ENCODE measurements at regions not wholly inside any gene's neighbourhood (a gene's known extent, or its start where the extent isn't known, plus 50 kb on each side); places are given as distances from the start of the nearest gene placed in this dataset.

GRCh38 chr6:137781639-137782038 lies 85.4 kb upstream of the TNFAIP3 start:
- no peak for DNase-seq (ENCODE audit: low spot score)
- TF ChIP-seq CTCF (IDR thresholded peaks at IDR 0.05; ENCODE audit: extremely low read depth, missing control alignments), result no peak

GRCh38 chr6:137782166-137783039 lies 84.7 kb upstream of the TNFAIP3 start:
- TF ChIP-seq CTCF (IDR thresholded peaks at IDR 0.05; ENCODE audit: extremely low read depth, missing control alignments), result no peak
- DNase-seq (ENCODE audit: low spot score), result no peak

GRCh38 chr6:137783710-137784109 lies 83.3 kb upstream of the TNFAIP3 start:
- no peak for DNase-seq (ENCODE audit: low spot score)

GRCh38 chr6:137784583-137784982 lies 82.5 kb upstream of the TNFAIP3 start:
- TF ChIP-seq CTCF (IDR thresholded peaks at IDR 0.05; ENCODE audit: extremely low read depth, missing control alignments), result no peak
- DNase-seq (ENCODE audit: low spot score), result no peak

More at GRCh38 chr6:137783710-137784109, 83.3 kb upstream of the TNFAIP3 start:
- TF ChIP-seq CTCF (IDR thresholded peaks at IDR 0.05; ENCODE audit: extremely low read depth, missing control alignments), result no peak

GRCh38 chr6:137787016-137787415 lies 80.0 kb upstream of the TNFAIP3 start:
- DNase-seq (ENCODE audit: low spot score), result no peak
- TF ChIP-seq CTCF (IDR thresholded peaks at IDR 0.05; ENCODE audit: extremely low read depth, missing control alignments), result no peak

GRCh38 chr6:137788248-137788647 lies 78.8 kb upstream of the TNFAIP3 start:
- DNase-seq (ENCODE audit: low spot score), result no peak
- no peak for TF ChIP-seq CTCF (IDR thresholded peaks at IDR 0.05; ENCODE audit: extremely low read depth, missing control alignments)

GRCh38 chr6:137791281-137792159 lies 75.5 kb upstream of the TNFAIP3 start:
- no peak for DNase-seq (ENCODE audit: low spot score)

More at GRCh38 chr6:137791281-137792159, 75.5 kb upstream of the TNFAIP3 start:
- TF ChIP-seq CTCF (IDR thresholded peaks at IDR 0.05; ENCODE audit: extremely low read depth, missing control alignments), result no peak
